Natural killer cell (primary cell): ENCODE measurements at regions not wholly inside any gene's neighbourhood (a gene's known extent, or its start where the extent isn't known, plus 50 kb on each side); places are given as distances from the start of the nearest gene placed in this dataset.

Source experiments
- ATAC-seq, 3 donors: fragments of 150-1000 bp in 2 of 3; fragments of 200-7000 bp in 1 of 3; cut with Tn5 transposase; 1 replicate in 1 of 3; 2 replicates in 2 of 3; pipeline ENCODE4 v1.10.0; 2021; ENCODE audit warnings: mild to moderate bottlenecking in 2 of 3, moderate library complexity in 2 of 3
- DNase-seq, 2 donors: peaks; one replicate each; pipeline versions ENCODE4 v3.0.0 to v3.0.0-alpha.2; 2013 to 2021; ENCODE audit warnings: mixed read lengths in 1 of 2
- H3K27ac ChIP-seq: one replicate; pipeline ENCODE4 v1.5.1; 2013; ENCODE audit warnings: mild to moderate bottlenecking, low read length
- H3K27me3 ChIP-seq: one replicate; pipeline ENCODE4 v1.6.1; 2013; ENCODE audit warnings: low read length; ENCODE audit not compliant: control insufficient read depth, insufficient read depth
- H3K36me3 ChIP-seq: one replicate; pipeline ENCODE4 v1.6.1; 2013; ENCODE audit warnings: low read length; ENCODE audit not compliant: control insufficient read depth, insufficient read depth
- H3K4me1 ChIP-seq: one replicate; pipeline ENCODE4 v1.6.1; 2013; ENCODE audit warnings: low read length; ENCODE audit not compliant: control insufficient read depth, insufficient read depth
- H3K4me3 ChIP-seq: one replicate; pipeline ENCODE4 v1.5.1; 2013; ENCODE audit warnings: low read length
- H3K9me3 ChIP-seq: one replicate; pipeline ENCODE4 v1.6.1; 2013; ENCODE audit warnings: low read length; ENCODE audit not compliant: control insufficient read depth, insufficient read depth
- H3K27ac Mint-ChIP-seq, 2 donors: one replicate each; pipeline ENCODE4 v1.8.0; 2022; ENCODE audit warnings: mild to moderate bottlenecking in 2 of 2, mixed read lengths in 2 of 2, moderate library complexity in 1 of 2
- H3K27me3 Mint-ChIP-seq, 2 donors: one replicate each; pipeline ENCODE4 v1.8.0; 2022; ENCODE audit warnings: low read depth in 2 of 2, mixed read lengths in 2 of 2
- H3K36me3 Mint-ChIP-seq: one replicate; pipeline ENCODE4 v1.8.0; 2022; ENCODE audit warnings: mixed read lengths
- H3K4me1 Mint-ChIP-seq, 2 donors: one replicate each; pipeline ENCODE4 v1.8.0; 2022; ENCODE audit warnings: mixed read lengths in 2 of 2
- H3K4me3 Mint-ChIP-seq: one replicate; pipeline ENCODE4 v1.8.0; 2022; ENCODE audit warnings: mild to moderate bottlenecking, moderate library complexity, mixed read lengths
- H3K9me3 Mint-ChIP-seq, 2 donors: one replicate each; pipeline ENCODE4 v1.8.0; 2022; ENCODE audit warnings: mixed read lengths in 2 of 2
- WGBS: methylation state at CpG from one replicate; pipeline ENCODE4 v1.1.7; 2013; ENCODE audit warnings: missing lambda C conversion rate; ENCODE audit not compliant: insufficient coverage; 5-methylcytosine and 5-hydroxymethylcytosine counted together
- intact Hi-C: fragments of 100-400 bp; cut with micrococcal nuclease; formaldehyde crosslinking; loops from one replicate; pipeline ENCODE4 v1.14.2; 2022
- TF ChIP-seq, protein P1 (sequence below): fragments of 200-600 bp; IDR thresholded peaks from one replicate; pipeline ENCODE4 v1.8.0; 2022; ENCODE audit warnings: antibody characterized with exemption

DNA sequence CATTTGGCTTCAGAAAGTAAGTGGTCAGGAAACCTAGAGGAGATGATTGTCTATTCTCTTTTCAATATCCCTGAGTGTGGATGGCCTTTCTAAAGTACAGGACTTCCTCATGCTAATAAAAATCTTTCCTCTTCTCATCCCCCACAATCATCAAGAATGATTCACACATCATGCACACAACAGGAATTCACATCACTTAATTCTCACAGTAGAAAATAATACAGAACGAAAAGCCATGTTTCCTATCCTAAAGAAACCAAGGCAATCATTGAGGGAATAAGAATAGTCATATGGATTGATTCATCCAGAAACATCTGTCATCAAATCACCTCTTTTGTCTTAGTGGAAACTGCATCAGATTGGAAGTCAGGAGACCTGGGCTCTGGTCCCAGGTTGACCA, 203.1 kb upstream of the PIK3R1 start:
- no peaks in the 10 kb centered on the region for H3K4me1 ChIP-seq
- H3K36me3 Mint-ChIP-seq: no peaks in the 10 kb centered on the region
- WGBS: no CpG with 5 or more reads among the region's 1 CpG
- TF ChIP-seq, protein P1, sequence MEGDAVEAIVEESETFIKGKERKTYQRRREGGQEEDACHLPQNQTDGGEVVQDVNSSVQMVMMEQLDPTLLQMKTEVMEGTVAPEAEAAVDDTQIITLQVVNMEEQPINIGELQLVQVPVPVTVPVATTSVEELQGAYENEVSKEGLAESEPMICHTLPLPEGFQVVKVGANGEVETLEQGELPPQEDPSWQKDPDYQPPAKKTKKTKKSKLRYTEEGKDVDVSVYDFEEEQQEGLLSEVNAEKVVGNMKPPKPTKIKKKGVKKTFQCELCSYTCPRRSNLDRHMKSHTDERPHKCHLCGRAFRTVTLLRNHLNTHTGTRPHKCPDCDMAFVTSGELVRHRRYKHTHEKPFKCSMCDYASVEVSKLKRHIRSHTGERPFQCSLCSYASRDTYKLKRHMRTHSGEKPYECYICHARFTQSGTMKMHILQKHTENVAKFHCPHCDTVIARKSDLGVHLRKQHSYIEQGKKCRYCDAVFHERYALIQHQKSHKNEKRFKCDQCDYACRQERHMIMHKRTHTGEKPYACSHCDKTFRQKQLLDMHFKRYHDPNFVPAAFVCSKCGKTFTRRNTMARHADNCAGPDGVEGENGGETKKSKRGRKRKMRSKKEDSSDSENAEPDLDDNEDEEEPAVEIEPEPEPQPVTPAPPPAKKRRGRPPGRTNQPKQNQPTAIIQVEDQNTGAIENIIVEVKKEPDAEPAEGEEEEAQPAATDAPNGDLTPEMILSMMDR: no peak
- peaks cover 0 to 2% of the 10 kb centered on the region in 2 donors for H3K9me3 Mint-ChIP-seq
- no peaks in the 10 kb centered on the region for H3K9me3 ChIP-seq
- no peaks in the 10 kb centered on the region for H3K27me3 ChIP-seq
- no peak overlapping the region for H3K27ac ChIP-seq
- no peak overlapping the region for H3K4me3 ChIP-seq
- intact Hi-C loops: no loop called here
- H3K4me3 Mint-ChIP-seq: no peak overlapping the region
- no peaks in the 10 kb centered on the region for H3K36me3 ChIP-seq
- DNase-seq (no peak), ATAC-seq (no peak)
- H3K27ac Mint-ChIP-seq: no peak overlapping the region
- H3K27me3 Mint-ChIP-seq: peaks cover 6 to 13% of the 10 kb centered on the region in 2 donors
- H3K4me1 Mint-ChIP-seq: no peaks in the 10 kb centered on the region

DNA sequence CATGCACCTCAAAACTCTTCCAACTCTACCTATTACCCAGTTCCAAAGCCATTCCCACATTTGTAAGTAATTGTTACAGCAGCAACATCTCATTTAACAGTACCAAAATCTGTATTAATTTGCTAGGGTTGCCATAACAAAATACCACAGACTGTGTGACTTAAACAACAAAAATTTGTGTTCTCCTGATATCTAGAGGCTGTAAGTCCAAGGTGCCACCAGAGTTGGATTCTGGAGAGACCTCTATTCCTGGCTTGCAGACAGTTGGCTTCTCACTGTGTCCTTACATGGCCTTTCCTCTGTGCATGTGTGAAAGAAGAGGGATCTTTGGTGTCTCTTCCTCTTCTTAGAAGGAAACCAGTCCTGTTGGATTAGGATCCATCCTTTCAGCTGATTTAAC, 203.8 kb upstream of the PIK3R1 start:
- TF ChIP-seq, protein P1: no peak
- ATAC-seq: no peak
- Histone ChIP-seq H3K9me3 (no peaks in the 10 kb centered on the region), H3K27ac (no peak overlapping the region), H3K4me3 (no peak overlapping the region), H3K36me3 (no peaks in the 10 kb centered on the region), H3K27me3 (no peaks in the 10 kb centered on the region), H3K4me1 (no peaks in the 10 kb centered on the region)
- H3K27ac Mint-ChIP-seq: no peak overlapping the region
- H3K36me3 Mint-ChIP-seq: no peaks in the 10 kb centered on the region
- intact Hi-C loops: no loop called here
- no peak overlapping the region for H3K4me3 Mint-ChIP-seq
- H3K27me3 Mint-ChIP-seq: peaks cover 6 to 13% of the 10 kb centered on the region in 2 donors
- no peak for DNase-seq
- peaks cover 0 to 2% of the 10 kb centered on the region in 2 donors for H3K9me3 Mint-ChIP-seq
- H3K4me1 Mint-ChIP-seq: no peaks in the 10 kb centered on the region

DNA sequence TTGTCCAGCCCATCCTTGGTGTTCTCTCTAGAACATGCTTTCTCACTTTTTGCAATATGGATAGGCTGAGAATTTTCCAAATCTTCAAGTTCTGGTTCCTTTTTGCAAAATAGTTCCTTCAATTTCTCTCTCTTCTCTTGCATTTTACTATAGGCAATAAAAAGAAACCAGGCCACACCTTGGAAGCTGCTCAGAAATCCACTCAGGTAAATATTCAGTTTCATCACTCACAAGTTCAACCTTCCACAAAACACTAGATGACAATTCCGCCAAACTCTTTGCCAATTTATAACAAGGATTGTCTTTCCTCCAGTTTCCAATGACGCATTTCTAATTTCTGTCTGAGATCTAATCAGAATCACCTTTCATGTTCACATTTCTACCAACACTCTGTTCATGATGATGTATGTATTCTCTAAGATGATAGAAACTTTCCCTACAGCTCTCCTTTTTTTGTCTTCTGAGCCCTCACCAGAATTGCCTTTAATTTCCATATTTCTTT, 204.2 kb upstream of the PIK3R1 start:
- WGBS: 97% methylated on average over 2 of the region's 2 CpGs
- peaks cover 6 to 13% of the 10 kb centered on the region in 2 donors for H3K27me3 Mint-ChIP-seq
- intact Hi-C loops: no loop called here
- H3K27ac Mint-ChIP-seq: no peak overlapping the region
- H3K4me1 ChIP-seq: no peaks in the 10 kb centered on the region
- H3K4me3 Mint-ChIP-seq: no peak overlapping the region
- DNase-seq (no peak), ATAC-seq (no peak)
- H3K36me3 ChIP-seq: no peaks in the 10 kb centered on the region
- no peaks in the 10 kb centered on the region for H3K36me3 Mint-ChIP-seq
- H3K4me3 ChIP-seq: no peak overlapping the region
- TF ChIP-seq, protein P1: no peak
- peaks cover 0 to 2% of the 10 kb centered on the region in 2 donors for H3K9me3 Mint-ChIP-seq
- H3K27me3 ChIP-seq: no peaks in the 10 kb centered on the region
- H3K9me3 ChIP-seq: no peaks in the 10 kb centered on the region
- H3K4me1 Mint-ChIP-seq: no peaks in the 10 kb centered on the region
- H3K27ac ChIP-seq: no peak overlapping the region

DNA sequence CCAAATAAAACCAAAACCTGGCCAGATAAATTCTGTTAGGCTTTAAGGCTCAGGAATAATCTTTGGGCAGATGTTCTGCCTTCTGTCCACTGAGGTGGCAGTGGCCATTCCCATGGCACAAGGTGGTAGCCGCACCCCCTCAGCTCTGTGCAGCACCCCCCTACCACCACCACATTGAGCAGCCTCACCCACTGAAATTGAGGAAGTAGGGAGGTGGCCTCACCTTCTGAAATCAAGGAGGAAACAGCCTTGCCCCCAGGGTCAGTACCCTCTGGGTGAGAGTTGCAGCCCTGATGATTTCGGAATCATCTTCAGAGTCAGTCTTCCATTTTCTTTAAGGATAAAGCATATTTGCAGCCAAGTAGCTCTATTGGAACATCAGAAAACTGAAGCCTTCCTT, 204.8 kb upstream of the PIK3R1 start:
- DNase-seq (no peak), ATAC-seq (no peak)
- H3K27me3 ChIP-seq: no peaks in the 10 kb centered on the region
- Mint-ChIP-seq H3K27me3 (peaks cover 6 to 13% of the 10 kb centered on the region in 2 donors), H3K4me3 (no peak overlapping the region), H3K36me3 (no peaks in the 10 kb centered on the region), H3K4me1 (no peaks in the 10 kb centered on the region), H3K9me3 (peaks cover 0 to 2% of the 10 kb centered on the region in 2 donors), H3K27ac (no peak overlapping the region)
- WGBS: 88% methylated on average over 1 of the region's 2 CpGs
- no peaks in the 10 kb centered on the region for H3K4me1 ChIP-seq
- TF ChIP-seq, protein P1: no peak
- H3K27ac ChIP-seq: no peak overlapping the region
- no peak overlapping the region for H3K4me3 ChIP-seq
- intact Hi-C loops: no loop called here
- no peaks in the 10 kb centered on the region for H3K36me3 ChIP-seq
- H3K9me3 ChIP-seq: no peaks in the 10 kb centered on the region
